GM21576 (cell line): ENCODE measurements at regions not wholly inside any gene's neighbourhood (a gene's known extent, or its start where the extent isn't known, plus 50 kb on each side); places are given as distances from the start of the nearest gene placed in this dataset.

Source experiments
- ATAC-seq: cut with Tn5 transposase; IDR thresholded peaks from one replicate; pipeline ENCODE4 v1.9.1; 2021; ENCODE audit warnings: mild to moderate bottlenecking, moderate library complexity; ENCODE audit not compliant: unreplicated experiment

GRCh38 chr11:134783234-134783633 is 371.2 kb upstream of the B3GAT1 start:
- ATAC-seq = no peak

DNA sequence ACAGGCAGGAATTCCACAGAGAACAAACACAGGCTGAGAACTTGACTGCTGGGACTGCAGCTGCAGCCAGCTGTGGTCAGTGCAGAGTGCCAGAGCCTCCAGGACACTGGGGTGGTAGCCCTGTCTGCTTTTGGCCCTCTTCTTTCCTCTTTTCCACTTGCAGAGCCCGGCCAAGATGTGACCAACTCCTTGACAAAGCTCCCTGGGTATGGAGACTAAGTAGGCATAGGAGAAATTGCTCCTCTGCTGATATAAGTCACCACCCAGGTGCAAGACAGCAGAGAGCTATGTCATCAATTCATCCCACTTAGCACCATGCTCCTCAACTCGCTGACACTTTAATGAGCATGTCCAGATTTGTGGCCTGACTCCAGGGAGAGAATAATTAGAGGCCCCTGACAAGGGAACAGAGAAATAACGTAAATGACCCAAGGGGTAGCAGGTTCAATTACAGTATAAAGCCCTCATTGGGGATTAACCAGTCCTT is 369.4 kb upstream of the B3GAT1 start:
- ATAC-seq = no peak

DNA sequence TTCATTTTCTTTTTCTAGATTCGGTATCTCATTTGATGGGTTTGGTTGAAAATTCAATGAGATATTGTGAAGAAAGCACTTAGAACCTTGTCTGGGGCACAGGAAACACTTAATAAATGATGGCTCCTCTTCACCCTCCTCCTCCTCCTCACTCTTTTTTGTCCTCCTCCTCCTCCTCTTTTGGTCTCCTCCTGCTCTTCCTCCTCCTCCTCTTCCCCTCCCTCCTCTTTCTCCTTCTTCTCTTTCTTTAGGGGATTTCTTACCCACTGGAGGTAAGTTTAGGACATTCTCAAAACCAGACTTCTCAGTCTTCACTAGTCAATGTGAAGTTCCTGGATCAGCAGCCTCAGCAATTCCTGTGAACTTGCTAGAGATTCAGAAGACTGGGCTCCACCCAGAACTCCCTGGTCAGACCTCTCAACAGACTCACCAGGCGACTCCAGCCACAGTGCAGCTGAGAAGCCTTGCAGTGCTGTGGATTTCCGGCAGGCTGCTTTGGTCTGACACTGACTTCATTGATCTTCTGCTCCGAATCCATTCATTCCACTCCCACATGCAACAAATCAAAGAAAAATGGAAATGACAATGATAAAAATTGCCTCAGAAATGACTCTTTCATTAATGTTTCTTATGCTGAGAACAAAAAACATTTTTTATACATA is 368.6 kb upstream of the B3GAT1 start:
- no peak for ATAC-seq

GRCh38 chr11:134779179-134779578 is 367.1 kb upstream of the B3GAT1 start:
- no peak for ATAC-seq

DNA sequence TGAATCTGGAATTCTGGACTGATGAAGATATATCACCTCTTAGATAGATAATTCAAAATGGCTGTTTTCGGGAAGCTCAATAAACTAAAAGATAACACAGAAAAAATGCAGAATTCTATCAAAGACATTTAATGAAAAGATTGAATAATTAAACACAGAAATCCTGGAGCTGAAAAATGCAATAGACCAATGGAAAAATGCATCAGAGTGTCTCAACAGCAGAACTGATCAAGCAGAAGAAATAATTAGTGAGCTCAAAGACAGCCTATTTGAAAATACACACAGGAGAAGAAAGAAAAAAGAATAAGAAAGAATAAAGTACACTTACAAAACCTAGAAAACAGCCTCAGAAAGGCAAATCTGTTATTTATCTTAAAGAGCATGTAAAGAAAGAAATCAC is 356.4 kb upstream of the B3GAT1 start:
- ATAC-seq = no peak

DNA sequence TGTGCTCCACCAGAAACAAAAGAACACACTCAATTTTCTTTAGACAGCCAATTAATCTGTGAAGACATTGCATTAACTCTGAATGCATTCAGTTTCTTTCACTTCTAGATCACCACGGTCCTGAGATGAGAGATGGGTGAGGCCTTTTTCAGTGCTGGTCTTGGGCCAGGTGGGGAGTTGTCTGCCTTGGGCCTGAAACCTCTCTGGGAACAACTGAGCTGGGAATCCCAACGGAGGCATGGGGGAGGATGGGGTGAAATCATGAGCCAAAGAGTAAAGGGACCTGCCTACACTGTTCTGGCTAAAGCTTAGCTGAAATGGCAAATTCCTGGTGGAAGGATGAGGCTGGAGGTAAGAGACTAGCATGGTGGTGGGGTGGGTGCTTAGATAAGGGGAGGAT is 353.5 kb upstream of the B3GAT1 start:
- no peak for ATAC-seq

- ATAC-seq = no peak
These were observed 352.9 kb upstream of the B3GAT1 start for GRCh38 chr11:134764966-134765365.

GRCh38 chr11:134764367-134764766 is 352.3 kb upstream of the B3GAT1 start:
- ATAC-seq = no peak

- no peak for ATAC-seq
These were observed 351.0 kb upstream of the B3GAT1 start for GRCh38 chr11:134763030-134763388.

- no peak for ATAC-seq
These were observed 350.4 kb upstream of the B3GAT1 start for GRCh38 chr11:134762248-134763029.

GRCh38 chr11:134761926-134762247 is 349.8 kb upstream of the B3GAT1 start:
- no peak for ATAC-seq

GRCh38 chr11:134761386-134761785 is 349.3 kb upstream of the B3GAT1 start:
- no peak for ATAC-seq

DNA sequence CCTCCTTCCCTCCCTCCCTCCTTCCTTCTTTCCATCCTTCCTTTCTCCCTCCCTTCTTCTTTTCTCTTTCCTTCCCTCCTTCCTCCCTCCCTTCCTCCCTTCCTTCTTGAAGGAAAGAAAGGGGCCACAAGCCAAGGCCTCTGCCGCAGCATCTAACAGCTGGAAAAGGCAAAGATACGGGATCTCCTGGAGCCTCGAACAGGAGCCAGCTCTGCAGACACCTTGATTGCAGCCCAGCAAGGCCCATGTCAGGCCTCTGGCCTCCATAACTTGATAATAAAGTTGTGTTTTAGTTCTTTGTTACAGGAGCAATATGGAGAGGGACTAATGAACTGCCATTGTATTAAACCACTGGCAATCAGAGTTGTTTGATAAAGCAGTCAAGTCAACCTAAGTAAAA is 348.9 kb upstream of the B3GAT1 start:
- ATAC-seq = no peak

- ATAC-seq = no peak
These were observed 348.3 kb upstream of the B3GAT1 start for GRCh38 chr11:134760299-134760698.

GRCh38 chr11:134759855-134760254 is 347.8 kb upstream of the B3GAT1 start:
- ATAC-seq = no peak

- ATAC-seq = no peak
These were observed 347.2 kb upstream of the B3GAT1 start for GRCh38 chr11:134759274-134759673.

- ATAC-seq = no peak
These were observed 346.4 kb upstream of the B3GAT1 start for GRCh38 chr11:134758342-134758931.

- ATAC-seq = no peak
These were observed 345.6 kb upstream of the B3GAT1 start for GRCh38 chr11:134757633-134758032.

- no peak for ATAC-seq
These were observed 344.9 kb upstream of the B3GAT1 start for GRCh38 chr11:134756811-134757540.

GRCh38 chr11:134755535-134755934 is 343.5 kb upstream of the B3GAT1 start:
- no peak for ATAC-seq

- ATAC-seq = no peak
These were observed 342.6 kb upstream of the B3GAT1 start for GRCh38 chr11:134754521-134755198.
